ENCODE measurements at regions not wholly inside any gene's neighbourhood (a gene's known extent, or its start where the extent isn't known, plus 50 kb on each side); places are given as distances from the start of the nearest gene placed in this dataset.
A peak's percentile ranks its signal among the peaks of the same experiment; 100 is the strongest.

DNA sequence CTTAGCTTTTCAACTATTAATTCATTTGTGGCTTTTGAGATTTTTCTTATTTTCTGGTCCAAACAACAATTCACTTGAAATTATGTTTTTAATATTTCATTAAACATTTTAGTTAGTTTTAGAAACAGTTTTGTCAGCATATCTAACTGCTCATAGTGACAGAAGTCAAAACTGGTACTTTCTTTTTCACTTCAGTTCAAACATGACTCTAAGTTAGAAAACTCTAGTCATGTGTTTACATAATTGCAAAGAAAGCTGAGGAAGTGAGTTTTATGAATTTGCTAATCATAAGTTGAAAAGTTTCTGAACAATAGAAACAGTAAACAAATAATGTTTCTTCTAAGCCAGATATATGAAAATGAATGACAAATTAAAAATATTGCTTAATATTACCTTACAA, 1931.0 kb downstream of the EFNA5 start:
- no peak for DNase-seq

DNA sequence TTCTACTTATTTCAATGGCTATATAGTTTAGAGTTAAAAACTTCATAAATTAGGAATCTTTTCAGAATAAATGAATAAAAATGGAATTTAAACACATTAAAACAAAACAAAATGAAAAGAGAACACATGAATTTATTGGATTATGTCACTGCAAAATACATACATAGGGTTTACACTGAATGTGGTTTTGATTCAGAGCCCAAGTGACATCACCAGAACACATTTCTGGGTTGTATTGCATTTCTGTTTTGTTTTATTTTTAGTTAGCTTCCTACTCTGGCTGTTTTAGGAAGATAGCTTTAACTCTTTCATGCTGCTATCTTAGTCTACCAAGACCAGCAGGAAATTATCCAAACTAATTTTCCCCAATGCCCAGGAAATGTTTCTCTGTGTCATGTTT, 1935.0 kb downstream of the EFNA5 start:
- DNase-seq: no peak

DNA sequence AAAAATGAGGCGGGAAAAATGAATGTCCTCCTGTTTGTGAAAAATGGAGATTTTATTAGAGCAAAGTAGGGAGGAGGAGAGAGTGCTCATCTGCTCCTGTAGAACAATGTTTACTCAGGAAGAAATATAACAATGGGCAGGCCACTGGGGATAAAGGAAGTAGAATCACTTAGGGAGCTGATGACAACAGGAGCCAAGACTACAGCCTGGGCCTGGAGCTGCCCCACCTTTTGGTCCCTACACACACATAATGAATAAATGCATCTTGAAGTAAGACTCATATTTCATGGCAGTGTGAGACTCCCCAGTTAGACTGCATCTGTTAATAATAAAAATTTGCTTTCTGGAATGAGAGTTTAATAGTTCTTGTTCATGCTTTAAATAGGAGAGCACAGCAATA, 1939.8 kb downstream of the EFNA5 start:
- peak; percentile 71 for DNase-seq

DNA sequence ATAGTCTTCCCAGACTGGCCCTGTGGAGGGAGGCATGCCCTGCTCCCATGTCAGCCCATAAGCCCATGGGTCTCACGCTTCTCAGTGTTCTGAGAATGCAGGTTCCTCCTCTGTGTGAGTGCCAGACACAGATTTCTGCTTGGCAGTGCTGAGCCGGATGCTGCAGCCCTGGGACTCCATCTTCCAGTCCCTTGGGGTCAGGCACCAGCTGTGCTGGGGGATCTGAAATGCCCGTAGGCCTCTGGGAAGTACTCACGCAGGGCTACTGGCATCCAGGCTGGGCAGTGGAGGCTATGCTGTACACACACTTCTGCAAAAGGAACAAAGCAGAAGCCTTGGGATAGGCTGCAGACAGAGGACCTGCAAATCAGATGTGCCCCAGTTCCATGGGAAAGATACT, 1944.6 kb downstream of the EFNA5 start:
- DNase-seq: no peak

DNA sequence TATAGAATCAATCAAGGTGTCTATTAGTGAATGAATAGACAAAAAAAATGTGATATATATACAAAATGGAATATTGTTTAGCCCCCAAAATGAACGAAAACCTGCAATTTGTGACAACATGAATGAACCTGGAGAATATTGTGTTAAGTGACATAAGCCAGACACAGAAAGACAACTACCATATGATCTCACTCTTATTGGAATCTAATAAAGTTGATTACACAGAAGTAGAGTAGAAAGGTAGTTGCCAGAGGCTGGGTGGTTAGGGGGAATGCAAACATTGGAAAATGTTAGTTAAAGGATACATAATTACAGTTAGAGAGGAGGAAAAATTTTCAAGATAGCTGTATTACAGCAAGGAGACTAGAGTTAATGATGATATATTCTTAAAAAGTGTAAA, 1962.3 kb downstream of the EFNA5 start:
- no peak for DNase-seq

DNA sequence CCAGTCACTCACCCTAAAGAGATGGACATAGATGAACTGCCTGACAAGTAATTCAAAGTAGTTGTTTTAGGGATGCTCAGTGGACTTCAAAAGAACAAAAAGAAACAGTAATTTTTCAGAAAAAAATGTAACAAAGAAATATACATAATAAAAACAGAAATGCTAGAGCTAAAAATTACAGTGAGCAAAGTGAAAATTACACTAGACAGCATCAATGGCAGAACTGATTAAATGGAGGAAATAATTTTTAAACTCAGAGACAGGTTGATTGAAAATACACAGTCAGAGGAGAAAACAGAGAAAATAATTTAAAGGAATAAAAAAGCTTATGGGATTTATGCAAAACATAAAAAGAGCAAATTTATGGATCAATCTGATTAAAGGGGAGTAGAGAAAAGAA, 1968.4 kb downstream of the EFNA5 start:
- DNase-seq: no peak

DNA sequence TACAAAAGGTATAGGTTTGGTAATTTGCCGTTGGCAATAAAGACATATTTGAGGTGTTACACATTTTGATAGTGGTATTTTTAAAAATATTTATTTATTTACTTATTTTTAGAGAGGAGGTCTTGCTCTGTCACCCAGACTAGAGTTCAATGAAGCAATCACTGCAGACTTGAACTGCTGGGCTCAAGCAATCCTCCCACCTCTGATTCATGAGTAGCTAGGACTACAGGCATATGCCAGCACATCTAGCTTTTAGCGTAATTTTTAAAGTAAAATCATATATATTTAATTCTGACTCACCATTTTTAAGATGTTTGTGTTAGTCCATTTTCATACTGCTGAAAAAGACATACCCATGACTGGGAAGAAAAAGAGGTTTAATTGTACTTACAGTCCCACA, 1974.3 kb downstream of the EFNA5 start:
- no peak for DNase-seq

DNA sequence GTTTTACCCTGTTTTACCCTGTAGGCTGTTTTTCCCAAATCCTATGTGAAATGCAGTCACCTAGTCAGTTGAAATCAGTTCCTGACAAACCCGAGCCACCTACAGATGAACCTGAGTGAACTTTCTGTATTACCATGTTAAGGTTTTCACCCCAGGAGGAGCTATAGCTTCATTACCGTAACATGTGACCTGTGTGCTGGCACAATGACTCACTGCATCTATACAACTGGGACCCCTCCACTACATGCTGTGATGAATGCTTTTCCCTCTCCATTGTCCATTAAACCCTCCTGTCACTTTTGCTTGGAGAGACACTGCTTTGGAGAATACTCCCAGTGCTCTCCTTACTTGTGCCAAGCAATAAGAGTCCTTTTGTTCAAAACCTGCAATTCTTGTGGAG, 1974.8 kb downstream of the EFNA5 start:
- peak; percentile 7 for DNase-seq

DNA sequence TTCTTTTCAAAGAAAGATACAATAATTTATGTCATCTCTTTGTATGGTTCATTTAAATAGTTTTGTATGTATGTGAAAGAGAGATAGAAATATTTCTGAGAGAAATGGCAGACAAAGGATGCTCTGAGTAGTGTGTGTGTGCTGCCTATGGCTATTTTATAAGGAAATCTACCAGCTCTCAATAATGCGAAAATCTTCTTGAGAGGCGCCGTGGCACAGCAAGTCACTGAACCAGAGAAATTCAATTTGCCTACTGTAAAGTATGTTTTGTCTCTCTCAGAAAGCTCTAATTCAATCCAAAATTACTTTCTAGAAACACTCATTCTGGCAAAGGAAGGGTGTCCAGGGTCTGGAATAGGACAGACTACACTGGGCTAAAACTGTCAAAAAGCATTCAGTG, 1981.1 kb downstream of the EFNA5 start:
- no peak for DNase-seq

DNA sequence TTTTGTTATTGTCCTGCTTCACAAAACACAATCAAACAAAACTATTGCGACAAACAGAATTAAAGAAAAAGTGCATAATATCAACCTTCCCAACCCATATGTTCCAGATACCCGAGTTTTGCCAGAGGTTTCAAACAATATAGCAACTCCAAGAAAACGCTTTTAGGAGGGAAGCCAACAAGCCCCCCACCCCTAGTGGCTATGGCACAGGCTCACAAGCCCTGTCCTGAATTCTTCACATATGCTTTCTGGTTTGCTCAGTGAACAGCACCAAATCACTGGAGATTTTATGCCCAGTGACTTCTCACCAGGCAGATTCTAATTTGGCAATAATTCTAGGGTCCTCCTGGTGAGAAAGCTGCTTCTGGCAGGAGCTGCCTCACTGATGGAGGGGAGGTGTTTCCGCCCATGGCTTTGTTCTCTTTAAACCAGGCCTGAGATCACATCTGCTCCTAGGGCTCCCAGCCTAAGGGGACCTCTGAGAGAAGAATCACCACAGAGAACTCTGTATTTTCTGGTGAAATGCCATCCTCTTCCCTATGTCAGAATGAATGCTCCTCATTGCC, 1982.4 kb downstream of the EFNA5 start:
- DNase-seq: no peak

DNA sequence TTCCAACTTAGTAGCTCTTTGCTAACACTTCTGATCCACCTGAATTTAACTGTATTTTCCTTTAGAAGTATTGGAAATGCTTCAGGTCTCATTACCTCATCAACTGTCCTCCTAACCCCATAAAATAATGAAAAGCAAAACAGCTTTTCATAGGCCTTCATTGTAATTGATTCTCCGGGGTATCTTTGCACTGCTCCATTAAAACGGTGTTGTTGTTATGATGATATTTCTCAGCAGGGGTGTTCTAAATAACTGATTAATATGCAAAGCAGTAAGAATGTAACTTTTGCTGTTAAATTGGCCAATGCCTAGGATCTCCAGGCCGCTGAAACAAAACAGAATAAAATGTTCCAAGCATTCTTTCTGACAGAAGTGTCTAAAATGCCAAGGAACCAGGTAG, 1983.2 kb downstream of the EFNA5 start:
- no peak for DNase-seq

DNA sequence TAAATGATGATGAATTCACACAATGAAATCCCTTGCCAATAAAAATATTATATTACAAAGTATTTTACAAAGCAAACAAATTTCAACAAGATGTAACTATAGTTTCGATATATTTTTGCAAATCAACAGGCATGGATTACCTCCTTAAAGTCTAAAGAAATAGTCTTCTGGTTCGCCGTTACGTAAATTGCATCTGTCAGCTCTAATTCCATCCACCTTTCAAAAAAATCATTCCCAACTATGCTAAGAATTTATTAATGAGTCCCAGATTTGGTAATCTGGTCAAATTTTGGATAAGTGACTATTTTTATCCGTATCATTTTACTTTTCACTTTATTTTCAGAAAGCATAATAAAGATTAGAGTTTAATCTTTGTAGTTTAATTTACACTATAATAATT, 1984.9 kb downstream of the EFNA5 start:
- no peak for DNase-seq

DNA sequence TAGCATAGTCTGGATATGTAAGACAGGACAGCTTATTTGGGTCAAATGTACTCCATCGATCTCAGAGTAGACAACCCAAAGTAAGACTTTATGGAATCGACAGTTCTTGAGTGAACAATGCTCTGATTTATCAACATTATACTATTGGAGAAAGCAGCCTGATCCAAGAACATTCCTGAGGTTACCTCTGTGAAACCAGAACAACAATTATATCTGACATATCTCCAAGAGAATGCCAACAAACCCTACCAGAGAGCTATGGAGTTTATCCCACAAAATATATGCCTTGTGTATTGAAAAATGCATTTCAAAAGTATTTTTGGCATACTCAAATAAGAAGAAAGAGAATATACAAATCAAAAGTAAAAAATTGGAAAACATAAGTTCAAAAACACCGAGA, 1985.9 kb downstream of the EFNA5 start:
- DNase-seq: no peak

DNA sequence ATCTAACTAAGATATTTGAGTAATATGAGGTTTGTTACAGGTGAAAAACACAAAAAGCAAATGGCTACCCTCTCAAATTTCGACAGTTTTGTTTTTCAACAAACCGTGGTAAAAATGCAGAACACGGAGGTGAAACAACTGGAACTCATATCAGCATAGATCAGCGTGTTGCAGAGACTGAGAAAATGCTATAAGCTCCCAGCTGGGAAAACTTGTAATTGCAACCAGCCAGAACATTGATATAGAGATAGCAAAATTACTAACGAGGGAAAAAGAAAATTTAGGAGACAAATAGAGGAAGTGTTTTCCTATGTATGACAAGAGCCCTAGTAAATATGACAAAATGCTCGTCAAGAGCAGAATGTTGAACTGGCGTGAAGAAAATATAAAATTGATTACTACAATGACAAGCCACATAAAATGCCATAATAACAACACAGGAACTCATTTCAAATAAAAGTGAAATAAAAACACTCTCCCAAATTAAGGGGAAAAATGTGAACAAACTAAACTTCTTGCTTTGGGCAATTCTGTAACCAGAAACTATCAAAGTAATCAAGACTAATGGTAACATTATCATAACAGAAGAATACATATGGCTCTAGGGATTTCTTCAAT, 1989.8 kb downstream of the EFNA5 start:
- DNase-seq: no peak

DNA sequence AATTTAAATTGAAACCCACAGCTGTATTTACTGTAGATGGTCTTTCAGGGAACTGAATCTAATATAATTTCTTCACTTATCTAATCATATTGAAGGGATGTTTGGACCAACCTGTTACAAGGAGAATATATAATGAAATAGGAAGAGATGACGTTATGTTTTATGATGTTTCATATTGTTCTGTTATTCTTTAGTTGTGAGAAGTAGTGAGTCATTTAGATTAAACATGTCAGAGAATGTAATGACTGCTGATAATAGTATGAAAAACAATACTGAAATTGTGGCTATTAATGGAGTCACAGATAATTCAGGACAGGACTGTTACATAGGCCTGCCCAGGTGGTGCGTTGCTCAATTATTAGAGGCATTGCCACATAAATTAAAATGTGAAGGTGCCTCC, 1993.4 kb downstream of the EFNA5 start:
- DNase-seq: no peak

DNA sequence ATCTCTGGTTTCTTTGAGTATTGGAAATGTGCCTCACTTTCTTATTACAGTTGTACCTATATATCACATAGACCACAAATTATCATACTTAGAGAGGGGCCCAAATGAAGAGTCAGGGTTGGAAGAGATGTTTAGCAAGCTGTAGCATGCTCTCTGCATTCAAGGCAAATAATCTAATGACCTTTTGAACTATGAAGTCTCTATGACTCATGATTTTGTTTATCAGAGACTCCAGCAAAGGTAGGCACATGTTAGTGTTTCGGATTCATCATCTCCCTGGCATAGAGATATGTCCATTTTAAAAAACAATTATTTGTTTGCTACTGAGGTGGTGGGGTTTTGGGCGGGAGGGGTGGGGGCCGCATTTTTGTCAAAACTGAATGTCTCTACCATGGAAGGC, 2000.1 kb downstream of the EFNA5 start:
- DNase-seq: peak; percentile 79

DNA sequence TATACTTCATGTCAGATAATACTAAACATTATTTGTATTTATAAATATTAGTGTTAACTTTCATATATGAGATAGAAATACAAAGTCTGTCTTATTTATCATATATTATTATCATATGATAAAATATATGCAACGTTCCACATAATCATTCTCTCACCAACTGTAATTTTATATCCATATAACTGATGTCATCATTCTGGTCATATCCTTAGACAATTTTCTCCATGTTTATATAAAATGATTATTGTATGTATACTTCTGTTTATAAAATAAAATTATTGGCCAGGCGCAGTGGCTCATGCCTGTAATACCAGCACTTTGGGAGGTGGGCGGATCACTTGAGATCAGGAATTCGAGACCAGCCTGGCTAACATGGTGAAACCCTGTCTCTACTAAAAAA, 2007.1 kb downstream of the EFNA5 start:
- no peak for DNase-seq

DNA sequence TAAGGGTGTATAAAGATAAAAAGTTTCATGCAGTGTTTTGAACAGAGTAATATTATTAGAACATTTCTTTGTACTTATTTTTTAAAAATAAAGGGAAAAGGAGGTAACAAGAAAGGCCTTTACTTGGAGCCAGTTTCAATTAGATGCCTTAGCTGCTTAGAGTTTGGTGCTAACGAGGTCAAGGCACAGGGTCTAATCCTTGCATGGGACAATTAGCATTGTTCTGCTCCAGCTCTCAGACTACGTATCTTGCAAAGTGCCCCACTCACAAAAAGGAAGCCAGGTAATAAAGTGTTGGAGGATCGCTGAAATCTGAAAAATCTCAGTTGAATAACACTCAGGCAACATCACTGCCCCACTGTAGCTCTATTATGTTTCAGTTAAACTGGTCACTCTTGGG, 2011.3 kb downstream of the EFNA5 start:
- DNase-seq: no peak

DNA sequence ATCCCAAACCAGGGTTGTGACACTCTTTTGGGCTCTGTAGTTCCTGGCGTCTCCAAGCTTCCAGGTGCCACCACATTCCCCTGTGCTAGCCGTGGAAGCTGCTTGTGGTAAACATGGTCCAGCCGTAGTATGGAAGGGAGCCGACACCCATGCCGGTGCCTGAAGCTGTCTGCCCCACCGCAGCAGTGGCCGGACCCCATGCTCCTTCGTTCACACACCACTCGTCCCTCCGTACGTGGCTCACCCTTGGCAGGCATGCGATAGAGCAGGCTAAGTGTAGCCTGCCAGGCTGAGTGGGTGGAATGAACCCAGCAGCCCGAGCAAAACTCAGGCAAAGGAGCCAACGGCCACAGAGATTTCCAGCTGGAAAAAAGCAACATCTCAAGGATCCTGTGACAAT, 2030.4 kb downstream of the EFNA5 start:
- no peak for DNase-seq

DNA sequence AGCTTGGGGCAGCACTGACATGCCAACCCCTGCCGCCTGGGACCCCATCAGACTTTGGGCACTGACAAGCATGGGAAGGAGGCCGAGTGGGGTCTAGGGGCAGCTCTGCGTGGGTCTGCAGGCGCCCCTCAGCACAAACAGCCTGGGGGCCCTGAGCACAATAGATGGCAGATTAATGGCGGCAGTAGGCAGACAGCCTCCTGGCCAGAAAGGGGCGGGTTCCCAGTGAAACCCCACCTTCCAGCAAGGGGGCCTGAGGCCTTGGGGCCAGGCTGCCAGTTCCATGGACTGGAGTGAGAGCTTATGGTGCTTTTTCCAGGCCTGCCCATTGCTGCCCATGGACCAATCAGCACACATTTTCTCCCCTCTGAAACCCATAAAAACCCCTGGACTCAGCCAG, 2031.2 kb downstream of the EFNA5 start:
- no peak for DNase-seq

DNA sequence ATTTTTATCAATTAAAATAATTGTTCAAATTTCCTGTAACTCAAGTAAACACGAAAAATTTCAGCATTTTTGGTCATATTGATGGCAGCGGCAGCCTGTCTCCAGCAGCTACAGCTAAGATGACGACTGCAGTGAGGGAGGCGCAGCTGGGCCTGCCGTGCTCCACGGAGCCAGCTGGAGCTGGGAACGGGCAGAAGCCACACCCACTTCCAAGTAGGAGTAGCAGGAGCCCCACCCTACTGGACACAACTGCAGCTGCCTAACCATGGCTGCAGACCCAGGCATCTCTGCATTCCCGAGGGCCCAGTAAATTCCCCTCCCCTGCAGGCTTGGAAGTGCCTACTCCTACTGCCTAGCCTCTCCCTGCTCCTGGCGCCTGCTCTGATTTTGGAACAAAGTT, 2031.7 kb downstream of the EFNA5 start:
- DNase-seq: no peak

DNA sequence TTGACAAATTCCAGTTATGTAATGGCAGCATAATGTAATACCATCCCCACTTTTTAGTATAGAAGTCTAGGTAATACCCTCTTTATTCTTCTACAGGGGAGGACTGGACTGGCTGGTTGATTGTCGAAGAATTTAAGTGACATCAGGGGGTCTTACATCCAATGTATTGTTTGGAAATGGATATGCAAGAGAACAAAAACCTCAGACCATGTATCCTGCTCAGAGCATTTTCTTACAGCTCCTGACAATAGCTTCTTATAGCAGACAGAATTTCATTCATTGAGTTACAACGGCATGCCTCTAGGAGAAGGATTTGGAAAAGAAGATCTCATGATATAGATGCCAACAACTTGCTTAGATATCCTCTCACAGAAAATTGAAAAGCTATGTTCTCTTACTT, 2032.3 kb downstream of the EFNA5 start:
- DNase-seq: no peak

DNA sequence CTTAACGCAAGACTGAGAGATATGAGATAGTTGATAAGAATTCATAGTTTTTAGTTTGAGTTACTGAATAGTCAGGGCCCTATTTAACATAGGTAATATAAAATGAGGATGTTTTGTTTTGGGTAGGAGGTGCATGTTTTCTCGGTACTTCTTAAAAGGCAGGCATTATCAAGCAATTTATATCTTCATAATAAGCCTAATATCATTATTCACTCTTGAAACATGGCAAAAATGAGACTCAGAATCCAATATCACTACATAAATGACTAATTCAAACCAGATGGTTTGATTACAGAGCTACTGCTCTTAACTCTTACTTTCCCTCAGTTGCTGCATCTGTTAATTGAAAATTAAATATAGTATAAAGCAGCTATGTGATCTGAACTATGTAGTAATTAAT, 2038.7 kb downstream of the EFNA5 start:
- no peak for DNase-seq

DNA sequence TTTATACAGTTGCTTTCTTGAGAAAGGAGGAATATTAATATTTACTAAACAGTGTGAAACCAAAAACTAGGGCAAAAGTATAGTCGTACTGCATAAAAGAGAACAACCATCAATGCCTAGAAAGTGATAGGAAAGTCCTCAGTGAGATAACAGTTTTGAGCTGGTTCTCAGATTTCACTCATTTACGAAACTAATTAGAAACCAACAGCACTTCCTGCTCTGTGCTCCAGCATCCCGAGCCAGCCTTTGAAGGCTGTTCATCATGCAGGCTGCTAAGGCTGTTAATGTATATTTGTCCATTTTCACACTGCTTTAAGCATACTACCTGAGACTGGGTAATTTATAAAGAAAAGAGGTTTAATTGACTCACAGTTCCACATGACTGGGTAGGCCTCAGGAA, 2039.9 kb downstream of the EFNA5 start:
- no peak for DNase-seq

DNA sequence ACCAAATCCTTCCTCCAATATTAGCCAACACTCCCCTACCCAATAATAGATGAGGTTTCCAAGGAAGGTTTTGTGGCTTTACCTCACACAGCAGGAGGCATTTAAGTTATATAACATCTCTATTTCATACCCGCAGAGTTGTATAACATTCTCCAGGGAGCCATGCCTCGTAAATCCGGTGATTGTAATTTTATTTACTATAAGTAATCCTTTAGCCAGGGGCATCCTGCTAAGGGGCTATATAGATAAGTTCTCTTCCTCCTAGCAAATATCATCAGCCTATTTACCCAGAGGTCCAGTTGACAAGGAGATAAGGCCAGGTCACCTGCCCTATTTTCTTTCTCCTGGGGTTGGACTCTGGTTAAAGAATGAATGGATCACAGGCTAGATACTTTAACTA, 2051.0 kb downstream of the EFNA5 start:
- no peak for DNase-seq

All from DMS53 (cell line).